Mucosa of descending colon (tissue), 3 donors: ENCODE measurements at regions not wholly inside any gene's neighbourhood (a gene's known extent, or its start where the extent isn't known, plus 50 kb on each side); places are given as distances from the start of the nearest gene placed in this dataset.

Experiments used
- ATAC-seq: fragments of 200-7000 bp; cut with Tn5 transposase; one replicate; pipeline ENCODE4 v1.9.1; 2020; ENCODE audit warnings: mild to moderate bottlenecking, moderate library complexity
- DNase-seq, 3 donors: peaks; one replicate each; pipeline ENCODE4 v3.0.0-alpha.2; 2020
- H3K36me3 ChIP-seq: fragments of 200-600 bp; one replicate; pipeline ENCODE4 v1.8.0; 2021; ENCODE audit warnings: low read depth, mild to moderate bottlenecking
- H3K4me1 ChIP-seq: fragments of 200-600 bp; one replicate; pipeline ENCODE4 v1.8.0; 2021; ENCODE audit warnings: low read depth, mild to moderate bottlenecking
- H3K4me3 ChIP-seq: fragments of 200-600 bp; one replicate; pipeline ENCODE4 v1.8.0; 2021; ENCODE audit warnings: mild to moderate bottlenecking
- H3K9me3 ChIP-seq: fragments of 200-600 bp; one replicate; pipeline ENCODE4 v1.8.0; 2021; ENCODE audit warnings: mild to moderate bottlenecking
- intact Hi-C, 2 donors: fragments of 100-400 bp; cut with DNase I in 1 of 2; cut with micrococcal nuclease in 1 of 2; formaldehyde crosslinking; loops; one replicate each; pipeline versions ENCODE4 v1.11.0 to v1.11.1; 2022; cut with DNase I, micrococcal nuclease
- TF ChIP-seq, protein P1 (sequence below): fragments of 200-600 bp; IDR thresholded peaks from one replicate; pipeline ENCODE4 v1.8.0; 2022; ENCODE audit warnings: antibody characterized with exemption, mild to moderate bottlenecking
- donor health status: DM: no; HTN: no; CAD: no; lungs with moderate emphysema.
- donor health status: DM: no; HTN: no; CAD: no.
- donor health status: DM: no; HTN: yes; CAD: no.

DNA sequence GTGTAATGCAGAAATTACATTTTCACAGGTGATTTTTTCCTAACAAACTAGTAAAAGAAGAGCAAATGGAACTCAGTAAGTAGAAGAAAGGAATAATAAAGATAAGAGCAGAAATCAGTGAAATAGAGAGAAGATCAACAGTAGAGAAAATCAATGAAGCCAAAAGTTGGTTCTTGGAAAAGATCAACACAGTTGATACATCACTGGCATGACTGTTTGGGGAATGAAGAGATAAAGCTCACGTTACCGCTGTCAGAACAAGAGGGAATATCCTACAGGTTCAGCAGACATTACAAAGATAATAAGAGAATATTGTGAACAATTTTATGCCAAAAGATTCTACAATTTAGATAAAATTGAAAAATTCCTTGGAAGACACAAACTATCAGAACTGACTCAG is 146.4 kb downstream of the ACTR3B start:
- ATAC-seq = no peak

DNA sequence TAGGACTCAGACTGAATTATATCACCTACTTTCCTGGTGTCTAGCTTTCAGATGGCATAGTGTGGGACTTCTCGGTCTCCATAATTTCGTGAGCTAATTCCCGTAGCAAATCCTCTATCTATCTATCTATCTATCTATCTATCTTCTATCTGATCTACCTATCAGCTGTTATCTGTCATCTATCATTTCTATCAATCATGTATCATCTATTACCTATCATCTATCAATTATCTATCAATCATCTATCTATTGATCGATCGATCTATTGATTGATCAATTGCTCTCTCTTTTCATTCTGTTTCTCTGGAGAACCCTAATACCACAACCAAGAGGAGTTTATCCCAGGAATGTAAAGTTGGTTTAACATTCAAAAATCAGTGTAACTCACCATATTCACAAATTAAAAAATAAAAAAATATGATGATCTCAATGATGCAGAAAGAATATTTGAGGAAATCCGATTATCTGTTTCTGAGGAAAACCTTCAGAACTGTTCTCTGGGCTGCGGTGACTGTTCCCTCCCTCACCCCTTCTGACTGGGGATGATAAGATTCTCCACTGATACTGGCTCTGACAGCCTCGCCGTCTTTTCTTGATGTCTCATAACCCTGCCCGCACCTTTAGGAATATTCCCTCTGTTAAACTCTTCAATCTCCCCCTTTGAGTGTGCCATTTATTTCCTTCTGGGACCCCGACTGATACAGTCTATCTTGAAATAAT is 147.7 kb downstream of the ACTR3B start:
- H3K4me1 ChIP-seq = no peaks in the 10 kb centered on the region
- H3K9me3 ChIP-seq = no peaks in the 10 kb centered on the region
- no peaks in the 10 kb centered on the region for H3K36me3 ChIP-seq
- H3K4me3 ChIP-seq = no peak overlapping the region
- DNase-seq (no peak), ATAC-seq (no peak)
- TF ChIP-seq, protein P1, sequence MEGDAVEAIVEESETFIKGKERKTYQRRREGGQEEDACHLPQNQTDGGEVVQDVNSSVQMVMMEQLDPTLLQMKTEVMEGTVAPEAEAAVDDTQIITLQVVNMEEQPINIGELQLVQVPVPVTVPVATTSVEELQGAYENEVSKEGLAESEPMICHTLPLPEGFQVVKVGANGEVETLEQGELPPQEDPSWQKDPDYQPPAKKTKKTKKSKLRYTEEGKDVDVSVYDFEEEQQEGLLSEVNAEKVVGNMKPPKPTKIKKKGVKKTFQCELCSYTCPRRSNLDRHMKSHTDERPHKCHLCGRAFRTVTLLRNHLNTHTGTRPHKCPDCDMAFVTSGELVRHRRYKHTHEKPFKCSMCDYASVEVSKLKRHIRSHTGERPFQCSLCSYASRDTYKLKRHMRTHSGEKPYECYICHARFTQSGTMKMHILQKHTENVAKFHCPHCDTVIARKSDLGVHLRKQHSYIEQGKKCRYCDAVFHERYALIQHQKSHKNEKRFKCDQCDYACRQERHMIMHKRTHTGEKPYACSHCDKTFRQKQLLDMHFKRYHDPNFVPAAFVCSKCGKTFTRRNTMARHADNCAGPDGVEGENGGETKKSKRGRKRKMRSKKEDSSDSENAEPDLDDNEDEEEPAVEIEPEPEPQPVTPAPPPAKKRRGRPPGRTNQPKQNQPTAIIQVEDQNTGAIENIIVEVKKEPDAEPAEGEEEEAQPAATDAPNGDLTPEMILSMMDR = no peak
- intact Hi-C loops = no loop called here

More for the DNA sequence above, 146.4 kb downstream of the ACTR3B start:
- Histone ChIP-seq H3K4me1 (no peaks in the 10 kb centered on the region), H3K4me3 (no peak overlapping the region), H3K36me3 (no peaks in the 10 kb centered on the region), H3K9me3 (no peaks in the 10 kb centered on the region)
- intact Hi-C loops = no loop called here
- TF ChIP-seq, protein P1 = no peak
- no peak for DNase-seq

DNA sequence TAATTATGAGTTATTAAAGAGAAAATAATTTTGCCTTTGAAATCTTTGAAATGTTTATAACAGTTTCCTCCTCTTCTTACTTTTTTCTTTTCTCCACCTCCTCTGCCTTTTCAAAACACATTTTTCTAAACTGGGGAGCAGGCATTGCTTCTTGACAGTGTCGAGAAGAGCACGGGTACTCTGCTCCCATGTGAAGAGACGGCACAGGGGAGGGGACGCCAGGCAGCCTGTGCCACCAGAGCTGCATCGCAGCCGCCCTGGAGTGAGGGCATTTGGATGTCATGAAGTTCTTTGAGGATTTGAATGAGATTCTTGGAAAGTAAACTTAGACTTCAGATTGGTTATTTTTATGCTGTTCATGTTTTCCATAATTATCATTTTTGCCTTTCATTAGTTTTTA is 149.7 kb downstream of the ACTR3B start:
- ATAC-seq = no peak
- intact Hi-C loops = no loop called here

DNA sequence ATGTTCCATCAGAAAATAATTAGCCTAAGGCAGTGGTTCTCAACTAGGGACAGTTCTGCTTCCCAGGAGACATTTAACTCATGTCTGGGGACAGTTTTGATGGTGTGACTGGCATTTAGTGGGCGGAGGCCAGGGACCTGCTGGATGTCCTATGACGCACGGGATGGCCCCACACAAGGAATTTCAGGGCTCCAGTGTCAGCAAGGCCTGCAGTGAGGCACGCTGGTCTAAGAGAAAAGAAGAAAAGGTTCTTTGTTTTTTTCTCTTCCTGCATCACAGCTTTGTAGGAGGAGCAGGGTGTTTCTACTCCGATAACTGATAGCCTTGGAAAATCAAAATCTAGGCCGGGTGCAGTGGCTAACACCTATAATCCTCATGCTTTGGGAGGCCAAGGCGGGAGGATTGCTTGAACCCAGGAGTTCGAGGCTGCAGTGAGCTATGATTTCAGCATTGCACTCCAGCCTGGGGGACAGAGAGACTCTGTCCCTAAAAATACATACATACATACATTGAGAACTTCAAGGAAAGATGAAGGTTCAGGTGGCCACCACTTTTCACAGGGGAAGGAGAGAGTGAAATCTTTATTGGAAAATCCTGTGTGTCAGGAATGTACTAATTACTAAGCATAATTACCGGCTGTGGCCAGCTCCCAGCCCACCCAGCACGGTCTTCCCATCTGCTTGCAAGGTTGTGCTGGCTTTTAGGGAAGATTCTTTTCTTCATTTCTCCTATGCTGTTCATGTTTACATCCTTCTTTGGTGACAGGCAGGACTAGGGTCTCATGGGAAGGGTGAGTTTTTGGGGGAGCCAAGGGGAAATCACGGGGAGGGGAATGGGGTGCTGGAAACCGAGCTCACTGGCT is 150.4 kb downstream of the ACTR3B start:
- DNase-seq (no peak), ATAC-seq (no peak)
- no peak overlapping the region for H3K4me3 ChIP-seq
- TF ChIP-seq, protein P1 = no peak
- H3K4me1 ChIP-seq = no peaks in the 10 kb centered on the region
- no peaks in the 10 kb centered on the region for H3K9me3 ChIP-seq
- no peaks in the 10 kb centered on the region for H3K36me3 ChIP-seq
- intact Hi-C loops = no loop called here

More for the DNA sequence above, 149.7 kb downstream of the ACTR3B start:
- H3K9me3 ChIP-seq = no peaks in the 10 kb centered on the region
- no peak overlapping the region for H3K4me3 ChIP-seq
- TF ChIP-seq, protein P1 = no peak
- no peaks in the 10 kb centered on the region for H3K4me1 ChIP-seq
- no peaks in the 10 kb centered on the region for H3K36me3 ChIP-seq
- DNase-seq = no peak

DNA sequence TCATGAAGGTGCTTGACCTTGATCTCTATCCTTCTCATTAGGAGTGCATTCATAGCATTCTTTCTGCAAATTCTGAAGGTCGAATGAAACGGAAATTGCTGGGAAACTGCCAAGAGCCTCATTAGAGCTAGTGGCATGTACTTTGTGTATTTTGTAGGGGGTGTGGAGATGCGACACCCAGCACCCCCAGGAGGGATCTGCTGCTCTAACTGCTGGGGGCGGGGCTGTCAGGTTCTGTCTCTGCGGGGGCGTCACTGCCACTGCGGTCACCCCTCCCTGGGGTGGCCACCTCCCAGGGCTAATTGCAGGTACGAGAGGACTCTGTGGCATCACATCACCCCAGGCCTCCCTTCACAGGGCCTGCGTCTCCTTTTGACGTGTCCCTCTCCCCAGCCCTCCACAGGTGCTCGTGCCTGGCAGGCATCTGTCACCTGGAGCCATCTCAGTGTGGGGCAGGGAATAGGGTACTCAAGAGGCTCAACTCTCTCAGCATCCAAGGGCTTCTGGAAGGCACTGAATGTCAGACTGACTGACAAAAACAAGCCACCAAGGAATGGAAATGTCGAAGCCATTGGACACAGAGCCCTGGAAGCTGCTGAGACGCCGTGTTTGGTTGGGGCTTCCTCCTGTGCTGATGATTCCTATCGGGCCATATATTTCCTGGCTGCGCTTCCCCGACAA is 151.1 kb downstream of the ACTR3B start:
- DNase-seq = no peak
- Histone ChIP-seq H3K36me3 (no peaks in the 10 kb centered on the region), H3K4me1 (no peaks in the 10 kb centered on the region), H3K4me3 (no peak overlapping the region), H3K9me3 (no peaks in the 10 kb centered on the region)
- no peak for ATAC-seq
- TF ChIP-seq, protein P1 = no peak
- intact Hi-C loops = no loop called here
